A673 (cell line): ENCODE measurements at regions not wholly inside any gene's neighbourhood (a gene's known extent, or its start where the extent isn't known, plus 50 kb on each side); places are given as distances from the start of the nearest gene placed in this dataset.

Source experiments
- BruUV-seq: library from RNA; stranded (reverse); fragments of 400-500 nt; replicated peaks from 2 replicates; lab custom pipeline; 2021; lab: Mats Ljungman, UMichigan
- CTCF ChIA-PET: fragments of 300-600 bp; sonication (Branson Sonifier 250); formaldehyde crosslinking; loops from one replicate; lab custom pipeline; 2022; ENCODE audit warnings: antibody characterized with exemption; lab: Charles Lee
- POLR2A ChIA-PET: fragments of 300-600 bp; sonication (Branson Sonifier 250); formaldehyde crosslinking; loops from one replicate; lab custom pipeline; 2022; ENCODE audit warnings: antibody characterized with exemption; ENCODE audit not compliant: low non-redundant PET; lab: Charles Lee
- DNase-seq: peaks from one replicate; pipeline ENCODE4 v3.0.0-alpha.2; 2015; ENCODE audit warnings: low spot score
- H3K27ac ChIP-seq: fragments of 200-600 bp; sonication (generic); 2 replicates; pipeline ENCODE4 v1.5.1; 2016; ENCODE audit warnings: mixed run types, low read depth, mild to moderate bottlenecking, mixed read lengths, antibody characterized with exemption, low read length; ENCODE audit not compliant: poor library complexity, severe bottlenecking
- H3K27me3 ChIP-seq: fragments of 200-600 bp; sonication (generic); replicated peaks from 2 replicates; pipeline ENCODE4 v1.6.1; 2017; ENCODE audit warnings: mixed run types, low read depth, mild to moderate bottlenecking, mixed read lengths, antibody characterized with exemption, low read length; ENCODE audit not compliant: insufficient read depth, poor library complexity
- H3K36me3 ChIP-seq: fragments of 200-600 bp; sonication (generic); 2 replicates; pipeline ENCODE4 v1.6.1; 2016; ENCODE audit warnings: mixed run types, mild to moderate bottlenecking, mixed read lengths, antibody characterized with exemption, low read length; ENCODE audit not compliant: insufficient read depth, poor library complexity, severe bottlenecking
- H3K4me1 ChIP-seq: fragments of 200-600 bp; sonication (generic); 2 replicates; pipeline ENCODE4 v1.6.1; 2017; ENCODE audit warnings: mixed run types, mild to moderate bottlenecking, mixed read lengths, antibody characterized with exemption, low read length; ENCODE audit not compliant: insufficient read depth, poor library complexity, severe bottlenecking
- H3K4me3 ChIP-seq: fragments of 200-600 bp; sonication (generic); 2 replicates; pipeline ENCODE4 v1.5.1; 2016; ENCODE audit warnings: low read depth, mixed run types, mild to moderate bottlenecking, mixed read lengths, low read length; ENCODE audit not compliant: poor library complexity, severe bottlenecking
- H3K9me3 ChIP-seq: fragments of 200-600 bp; sonication (generic); 2 replicates; pipeline ENCODE4 v1.6.1; 2016; ENCODE audit warnings: mixed run types, low read depth, mild to moderate bottlenecking, mixed read lengths, antibody characterized with exemption, low read length; ENCODE audit not compliant: poor library complexity, severe bottlenecking
- CTCF ChIP-seq: fragments of 300-800, 200-600 bp; sonication (generic); conservative IDR thresholded peaks from 2 replicates; pipeline ENCODE4 v1.5.1; 2017; ENCODE audit warnings: low read depth, mild to moderate bottlenecking, antibody characterized with exemption, low read length, moderate library complexity, mixed read lengths
- EZH2 ChIP-seq: fragments of 200-600 bp; sonication (generic); IDR thresholded peaks from 2 replicates; pipeline ENCODE4 v1.6.1; 2017; ENCODE audit warnings: borderline replicate concordance, low read depth, mild to moderate bottlenecking, mixed read lengths, antibody characterized with exemption, low read length; ENCODE audit not compliant: poor library complexity, severe bottlenecking
- intact Hi-C: fragments of 100-400 bp; cut with micrococcal nuclease; formaldehyde crosslinking; loops from one replicate; pipeline ENCODE4 v1.10.0; 2022; ENCODE audit not compliant: unreplicated experiment

GRCh38 chr10:129151281-129151680 is 315.8 kb upstream of the MGMT start:
- ChIA-PET POLR2A (no interaction called here), CTCF (no interaction called here)
- H3K4me3 ChIP-seq, result no peak overlapping the region
- no peaks in the 10 kb centered on the region for H3K27me3 ChIP-seq
- no peaks in the 10 kb centered on the region for H3K36me3 ChIP-seq
- intact Hi-C loops, result no loop called here
- no peak for DNase-seq
- TF ChIP-seq EZH2, result no peak
- TF ChIP-seq CTCF, result no peak
- peaks cover 7% of the 10 kb centered on the region for H3K9me3 ChIP-seq
- no TSS peak for BruUV-seq
- H3K4me1 ChIP-seq, result no peaks in the 10 kb centered on the region
- H3K27ac ChIP-seq, result no peak overlapping the region

DNA sequence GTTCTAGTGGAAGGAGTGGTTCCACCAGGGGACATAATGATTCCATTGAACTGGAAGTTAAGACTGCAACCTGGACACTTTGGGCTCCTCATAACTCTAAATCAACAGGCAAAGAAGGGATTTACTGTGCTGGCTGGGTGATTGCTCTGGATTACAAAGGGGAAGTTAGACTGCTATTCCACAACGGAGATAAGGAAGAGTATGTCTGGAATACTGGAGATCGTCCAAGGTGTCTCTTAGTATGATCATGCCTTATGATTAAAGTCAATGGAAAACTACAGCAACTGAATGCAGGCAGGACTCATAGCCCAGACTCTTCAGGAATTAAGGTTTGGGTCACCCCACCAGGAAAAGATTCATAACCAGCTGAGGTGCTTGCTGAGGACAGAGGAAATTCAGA is 310.6 kb upstream of the MGMT start:
- intact Hi-C loops, result no loop called here
- CTCF ChIA-PET, result no interaction called here
- H3K27ac ChIP-seq, result no peak overlapping the region
- no peaks in the 10 kb centered on the region for H3K4me1 ChIP-seq
- H3K27me3 ChIP-seq, result no peaks in the 10 kb centered on the region
- H3K9me3 ChIP-seq, result peaks cover 18% of the 10 kb centered on the region
- POLR2A ChIA-PET, result no interaction called here
- H3K4me3 ChIP-seq, result no peak overlapping the region
- DNase-seq, result no peak
- TF ChIP-seq EZH2 (no peak), CTCF (no peak)
- BruUV-seq, result no TSS peak
- no peaks in the 10 kb centered on the region for H3K36me3 ChIP-seq

- CTCF ChIA-PET, result no interaction called here
- no peaks in the 10 kb centered on the region for H3K36me3 ChIP-seq
- H3K4me3 ChIP-seq, result no peak overlapping the region
- POLR2A ChIA-PET, result no interaction called here
- H3K27ac ChIP-seq, result no peak overlapping the region
- no peaks in the 10 kb centered on the region for H3K4me1 ChIP-seq
- intact Hi-C loops, result no loop called here
- TF ChIP-seq EZH2 (no peak), CTCF (no peak)
- H3K27me3 ChIP-seq, result no peaks in the 10 kb centered on the region
- no peak for DNase-seq
- peaks cover 20% of the 10 kb centered on the region for H3K9me3 ChIP-seq
- no TSS peak for BruUV-seq
Observed at GRCh38 chr10:129157185-129157584, 309.9 kb upstream of the MGMT start.
